HG03095 (cell line): ENCODE measurements at regions not wholly inside any gene's neighbourhood (a gene's known extent, or its start where the extent isn't known, plus 50 kb on each side); places are given as distances from the start of the nearest gene placed in this dataset.
A peak's percentile ranks its signal among the peaks of the same experiment; 100 is the strongest.
"Not testable (repeated sequence)": the region's sequence is repeated elsewhere in the genome, so short reads cannot be mapped to it uniquely, and the experiment has no call there.

Experiments
- ATAC-seq: cut with Tn5 transposase; IDR thresholded peaks from one replicate; pipeline ENCODE4 v1.9.1; 2021; ENCODE audit warnings: moderate library complexity; ENCODE audit not compliant: unreplicated experiment

DNA sequence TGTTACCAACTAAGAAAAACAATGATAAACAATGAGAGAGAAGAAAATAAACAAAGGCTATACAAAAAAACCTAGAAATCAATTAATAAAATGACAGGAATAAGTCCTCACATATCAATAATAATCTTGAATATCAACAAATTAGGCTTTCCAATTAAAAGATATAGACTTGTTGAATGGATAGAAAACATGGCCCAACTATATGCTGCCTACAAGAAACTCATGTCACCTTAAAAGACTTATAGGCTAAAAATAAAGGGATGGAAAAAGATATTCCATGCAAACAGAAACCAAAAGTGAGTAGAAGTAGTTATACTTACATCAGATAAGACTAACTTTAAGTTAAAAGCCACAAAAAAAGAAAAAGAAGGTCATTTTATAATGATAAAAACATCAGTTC is 183.9 kb downstream of the MYRFL start:
- no peak for ATAC-seq

GRCh38 chr12:70011353-70011752 is 186.3 kb downstream of the MYRFL start:
- no peak for ATAC-seq

- ATAC-seq, result not testable (repeated sequence)
Measured at GRCh38 chr12:70013016-70013415, 188.0 kb downstream of the MYRFL start.

GRCh38 chr12:70028515-70028914 is 203.5 kb downstream of the MYRFL start:
- no peak for ATAC-seq

DNA sequence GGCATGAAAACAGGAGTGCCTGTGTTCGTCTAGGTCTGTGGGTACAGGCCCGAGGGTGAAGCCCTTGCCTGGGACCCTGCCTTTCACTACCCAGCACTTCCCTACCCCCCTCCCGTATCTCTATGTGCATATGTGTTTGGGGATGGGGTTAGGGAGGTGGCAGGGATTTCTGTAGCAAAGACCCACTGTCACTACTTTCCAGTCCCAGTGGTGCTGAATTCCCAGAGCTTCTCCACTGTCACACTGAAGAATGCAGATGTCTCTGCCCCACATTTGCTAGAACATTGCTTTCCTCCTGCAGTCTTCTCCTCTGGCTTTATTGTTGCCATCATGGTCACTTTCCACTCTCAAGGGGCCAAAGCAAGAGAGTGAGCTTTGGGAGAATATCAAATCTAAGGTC is 203.9 kb downstream of the MYRFL start:
- ATAC-seq, result no peak

DNA sequence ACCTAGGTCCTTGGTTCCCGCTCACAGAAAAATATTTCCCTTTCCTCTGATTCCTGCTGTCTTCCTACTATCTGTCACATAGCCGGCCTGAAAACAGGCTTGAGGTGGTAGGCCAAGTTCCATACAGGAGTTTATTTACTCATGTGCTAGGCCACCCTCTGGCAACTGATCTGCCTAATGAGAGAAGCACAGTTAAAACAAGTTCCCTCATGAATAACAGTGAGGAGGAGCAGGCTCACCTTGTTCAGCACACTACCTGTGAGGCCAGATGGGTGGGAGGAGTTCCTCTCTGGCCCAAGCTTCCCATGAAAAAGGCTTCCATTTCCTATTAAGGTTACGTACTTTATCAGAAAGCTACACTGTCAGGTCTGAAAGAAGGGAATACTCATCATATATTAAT is 206.0 kb downstream of the MYRFL start:
- no peak for ATAC-seq

- ATAC-seq, result no peak
Measured at GRCh38 chr12:70032076-70032475, 207.0 kb downstream of the MYRFL start.

DNA sequence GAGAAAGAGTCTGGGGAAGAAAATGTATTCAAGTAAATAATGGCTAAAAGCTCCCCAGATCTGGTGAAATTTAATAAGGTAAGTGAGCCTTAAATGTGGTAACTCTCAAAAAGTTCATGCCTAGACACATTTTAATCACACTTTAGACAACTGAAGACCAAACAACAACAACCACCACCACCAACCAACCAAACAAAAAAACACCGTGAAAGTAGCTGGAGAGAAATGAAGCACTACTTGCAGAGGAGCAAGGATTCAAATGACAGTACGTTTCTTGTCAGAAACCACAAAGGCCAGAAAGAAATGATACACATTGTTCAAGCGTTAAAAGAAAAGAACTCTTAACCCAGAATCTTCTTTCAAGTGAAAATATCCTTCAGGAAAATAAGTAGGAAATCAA is 208.3 kb downstream of the MYRFL start:
- no peak for ATAC-seq

GRCh38 chr12:70040141-70040540 is 203.1 kb upstream of the CNOT2 start:
- ATAC-seq, result no peak

DNA sequence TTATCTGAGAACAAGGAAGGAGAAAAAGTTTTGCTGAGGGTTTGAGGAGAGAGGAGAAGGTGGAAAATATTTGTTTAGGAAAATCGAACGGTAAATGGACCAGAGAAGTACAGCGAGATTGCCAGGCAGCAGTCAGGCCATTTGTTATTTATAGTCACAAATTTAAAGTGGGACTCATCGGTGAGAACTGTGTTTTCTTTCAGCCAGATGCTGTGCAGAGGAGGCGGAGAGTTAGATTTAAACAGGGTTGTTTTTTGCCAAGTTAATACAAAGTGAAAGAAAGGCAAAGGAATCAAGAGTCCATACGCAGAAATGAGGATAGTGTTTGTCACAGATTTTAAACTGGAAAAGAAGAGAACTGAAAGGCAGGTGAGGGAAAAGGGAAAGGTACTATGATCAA is 200.6 kb upstream of the CNOT2 start:
- no peak for ATAC-seq

GRCh38 chr12:70043490-70044138 is 199.6 kb upstream of the CNOT2 start:
- no peak for ATAC-seq

DNA sequence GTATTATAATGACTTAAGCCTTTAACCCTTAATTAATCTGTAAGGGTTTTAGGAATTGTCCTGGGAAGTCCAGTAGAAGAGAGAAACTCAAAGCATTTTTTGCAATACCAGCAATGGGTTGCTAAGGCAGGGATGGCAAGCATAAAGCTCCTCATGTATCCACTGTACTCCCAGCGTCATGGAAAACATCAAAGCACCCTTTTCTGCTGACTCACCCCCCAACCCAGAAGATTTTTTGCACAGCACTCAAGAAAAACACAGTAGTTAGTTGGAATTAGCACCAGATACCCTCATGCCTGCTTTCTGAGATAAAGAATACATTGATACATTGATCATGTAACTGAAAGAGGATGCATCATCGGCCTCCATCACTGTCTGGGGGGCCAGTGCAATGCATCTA is 199.1 kb upstream of the CNOT2 start:
- no peak for ATAC-seq

DNA sequence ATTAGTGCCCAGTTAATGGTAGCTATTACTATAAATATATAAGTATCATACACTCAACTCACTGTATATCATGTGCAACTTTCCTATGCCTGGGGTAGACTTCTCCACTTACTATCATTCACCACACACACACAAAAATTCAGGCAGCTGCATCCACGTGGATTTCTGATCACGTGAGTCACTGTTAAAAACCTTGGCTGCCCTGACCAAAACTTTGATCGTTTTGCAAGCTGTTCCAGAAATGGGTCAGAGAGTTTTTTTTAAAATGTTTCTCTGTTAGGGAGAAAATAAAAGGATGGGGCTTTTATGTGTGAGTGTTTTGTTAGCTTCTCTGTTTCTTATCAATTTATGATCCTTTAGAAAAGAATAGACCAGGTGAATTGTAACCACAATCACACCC is 198.2 kb upstream of the CNOT2 start:
- no peak for ATAC-seq

GRCh38 chr12:70045514-70045913 is 197.7 kb upstream of the CNOT2 start:
- no peak for ATAC-seq

- ATAC-seq, result no peak
Measured at GRCh38 chr12:70048521-70049250, 194.5 kb upstream of the CNOT2 start.

DNA sequence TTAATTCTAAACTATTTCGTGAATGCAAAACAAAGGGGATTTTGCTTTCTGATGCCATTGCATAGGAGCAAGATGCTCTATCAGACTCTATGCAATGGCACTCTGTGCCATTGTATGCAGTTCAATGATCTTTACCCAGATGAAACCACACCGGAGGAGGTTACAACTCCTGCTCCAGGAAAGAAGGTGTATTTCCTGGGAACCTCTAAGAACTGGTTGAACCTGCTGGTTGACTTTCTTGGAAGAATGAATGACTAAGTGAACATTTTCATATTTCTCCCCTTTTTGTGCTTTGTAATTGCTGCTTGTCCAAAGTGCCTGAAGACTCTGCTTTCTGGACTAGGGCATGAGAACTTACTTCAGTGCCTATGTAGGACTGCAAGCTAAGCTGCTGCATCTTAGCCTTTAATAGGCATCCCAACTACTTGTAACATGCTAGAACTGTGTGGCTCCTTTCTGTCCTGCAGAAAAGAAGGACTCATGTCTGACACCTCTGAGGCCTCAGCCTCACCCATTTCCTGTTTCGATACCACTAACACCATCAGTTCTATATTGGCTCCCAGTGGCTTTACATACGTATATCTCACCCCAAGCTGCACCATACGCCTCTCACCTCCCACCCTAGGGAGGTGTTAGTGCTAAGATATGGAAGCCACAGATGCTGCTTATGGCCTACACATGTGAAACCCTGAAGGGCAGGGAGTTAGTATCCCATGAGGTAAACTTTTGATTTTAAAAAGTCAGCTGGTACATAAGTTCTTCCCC is 193.5 kb upstream of the CNOT2 start:
- peak; percentile 91 for ATAC-seq

DNA sequence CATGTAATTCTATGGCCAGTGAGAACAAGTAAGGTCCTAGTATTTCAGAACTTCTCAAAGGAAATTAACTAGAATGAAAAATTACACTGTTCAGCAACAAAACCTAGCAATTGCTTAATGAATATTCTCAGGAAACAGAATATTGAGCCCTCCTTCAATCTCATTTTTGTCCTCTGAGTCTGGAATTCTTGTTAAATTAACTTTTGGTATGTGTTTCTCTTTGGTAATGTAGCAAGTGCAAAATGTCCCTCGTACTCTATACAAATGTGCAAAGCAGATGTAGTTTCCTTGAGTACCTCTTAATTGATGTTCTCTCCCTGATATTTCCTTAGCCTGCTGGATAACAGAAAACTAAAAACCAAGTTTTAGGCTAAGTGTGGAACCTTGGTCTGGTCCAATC is 190.8 kb upstream of the CNOT2 start:
- ATAC-seq, result no peak

- ATAC-seq, result no peak
Measured at GRCh38 chr12:70052931-70053497, 190.2 kb upstream of the CNOT2 start.

- ATAC-seq, result no peak
Measured at GRCh38 chr12:70059373-70059772, 183.9 kb upstream of the CNOT2 start.

GRCh38 chr12:70060634-70061033 is 182.6 kb upstream of the CNOT2 start:
- no peak for ATAC-seq

GRCh38 chr12:70068743-70069142 is 174.5 kb upstream of the CNOT2 start:
- no peak for ATAC-seq
